ENCODE measurements at regions not wholly inside any gene's neighbourhood (a gene's known extent, or its start where the extent isn't known, plus 50 kb on each side); places are given as distances from the start of the nearest gene placed in this dataset.

DNA sequence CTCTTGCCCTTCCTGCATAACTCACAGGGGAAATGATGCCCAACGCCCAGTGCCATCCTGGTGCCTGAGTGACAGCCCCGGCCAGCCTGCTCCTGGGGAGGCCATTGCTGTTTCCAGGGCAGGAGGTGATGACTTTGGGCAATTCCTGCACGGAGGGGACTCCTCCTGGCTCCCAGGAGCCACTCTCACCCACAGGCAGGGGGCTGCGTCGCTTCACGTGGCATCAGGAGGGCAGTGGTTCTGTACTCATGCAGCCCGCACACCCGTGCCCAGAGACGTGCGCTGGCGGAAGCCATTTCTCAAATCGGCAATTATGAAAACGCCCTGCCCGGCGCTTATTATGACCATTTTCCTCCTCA, 272.3 kb downstream of the CTTN start:
- H3K4me1 ChIP-seq, result no peaks in the 10 kb centered on the region
- no peak for DNase-seq
- no peaks in the 10 kb centered on the region for H3K9me3 ChIP-seq
- peaks cover 0 to 29% (median 1%) of the 10 kb centered on the region in 3 donors for H3K27me3 ChIP-seq (ENCODE audit: insufficient read depth in 3 of 3, low read length in 2 of 3)
- no peak overlapping the region for H3K4me3 ChIP-seq
- ATAC-seq, result peak in 1 of 4 donors; percentile 16
- intact Hi-C loops (cut with DNase I), result no loop called here
- H3K36me3 ChIP-seq (ENCODE audit: insufficient read depth in 1 of 2, low read depth in 1 of 2), result no peaks in the 10 kb centered on the region
- TF ChIP-seq CTCF (IDR thresholded peaks at IDR 0.05), result no peak
- H3K27ac ChIP-seq, result no peak overlapping the region
- 62 to 66% (median 62%) methylated on average over 15 of the region's 15 CpGs for WGBS, 3 donors

GRCh38 chr11:70671083-70671482, 272.8 kb downstream of the CTTN start:
- ATAC-seq, result no peak
- TF ChIP-seq CTCF (IDR thresholded peaks at IDR 0.05), result no peak
- Histone ChIP-seq H3K4me1 (no peaks in the 10 kb centered on the region), H3K4me3 (no peak overlapping the region), H3K27me3 (ENCODE audit: insufficient read depth in 3 of 3, low read length in 2 of 3) (peaks cover 0 to 29% (median 1%) of the 10 kb centered on the region in 3 donors), H3K27ac (no peak overlapping the region), H3K36me3 (ENCODE audit: insufficient read depth in 1 of 2, low read depth in 1 of 2) (no peaks in the 10 kb centered on the region), H3K9me3 (no peaks in the 10 kb centered on the region)
- DNase-seq, result no peak
- intact Hi-C loops (cut with DNase I), result no loop called here
- WGBS, 3 donors, result 30 to 39% (median 37%) methylated on average over 19 of the region's 19 CpGs

DNA sequence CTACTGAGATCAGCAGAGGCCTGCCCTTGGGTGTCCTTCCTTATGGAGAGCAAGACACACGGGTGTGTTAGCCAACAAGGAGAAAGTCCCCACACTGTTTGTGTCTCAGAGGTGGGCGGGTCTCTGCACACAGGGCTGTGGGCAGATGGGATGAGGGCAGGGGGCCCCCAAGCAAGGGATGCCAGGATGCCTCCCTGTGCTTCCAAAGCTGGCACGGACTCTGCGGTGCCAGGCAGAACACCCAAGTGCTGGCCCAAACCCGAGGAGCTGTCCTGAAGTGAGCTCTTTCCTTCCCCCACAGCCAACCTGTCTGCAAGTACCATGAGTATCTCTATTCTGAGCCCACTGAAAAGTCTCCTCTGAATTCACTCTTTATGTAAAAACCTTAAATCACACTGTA, 273.3 kb downstream of the CTTN start:
- Histone ChIP-seq H3K27ac (no peak overlapping the region), H3K4me1 (no peaks in the 10 kb centered on the region), H3K4me3 (no peak overlapping the region), H3K27me3 (ENCODE audit: insufficient read depth in 3 of 3, low read length in 2 of 3) (peaks cover 0 to 27% (median 1%) of the 10 kb centered on the region in 3 donors), H3K9me3 (no peaks in the 10 kb centered on the region), H3K36me3 (ENCODE audit: insufficient read depth in 1 of 2, low read depth in 1 of 2) (no peaks in the 10 kb centered on the region)
- intact Hi-C loops (cut with DNase I), result no loop called here
- no peak for DNase-seq
- 59 to 66% (median 60%) methylated on average over 5 of the region's 5 CpGs for WGBS, 3 donors
- no peak for TF ChIP-seq CTCF (IDR thresholded peaks at IDR 0.05)
- ATAC-seq, result no peak

DNA sequence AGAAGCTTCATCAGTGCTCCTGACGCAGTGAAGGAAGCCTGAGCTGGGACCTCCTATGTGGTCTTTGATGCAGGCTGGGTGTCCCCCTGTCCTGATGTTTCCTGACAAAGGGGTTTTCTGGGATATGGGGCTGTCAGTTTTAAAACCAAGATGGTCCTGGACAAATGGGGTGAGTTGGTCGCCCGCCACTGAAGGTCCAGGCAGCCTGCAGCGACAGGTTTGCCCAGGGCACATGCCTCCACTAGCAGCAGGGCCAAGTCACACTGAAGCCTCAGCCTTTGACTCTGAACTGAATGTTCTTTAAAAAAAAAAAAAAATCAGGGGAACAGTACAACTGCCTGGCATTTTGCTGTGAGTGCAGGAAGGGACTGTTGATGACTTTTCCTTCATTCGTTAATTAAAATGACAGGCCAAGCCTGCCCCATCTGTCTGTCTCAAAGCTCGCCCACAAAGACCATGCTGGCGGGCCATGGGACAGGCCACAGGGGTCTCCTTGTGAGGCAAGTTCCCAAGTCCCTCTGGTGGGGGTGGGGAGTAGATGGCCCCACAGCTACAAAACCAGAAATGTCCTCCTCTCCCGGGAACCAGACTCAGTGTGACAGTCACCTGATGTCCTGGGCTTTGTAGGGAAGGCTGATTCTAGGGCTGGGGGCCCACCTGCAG, 274.8 kb downstream of the CTTN start:
- intact Hi-C loops (cut with DNase I), result no loop called here
- ATAC-seq, result no peak
- DNase-seq, result no peak

More for the DNA sequence above, 274.8 kb downstream of the CTTN start:
- H3K36me3 ChIP-seq (ENCODE audit: insufficient read depth in 1 of 2, low read depth in 1 of 2), result no peaks in the 10 kb centered on the region
- WGBS, 3 donors, result 92 to 96% (median 93%) methylated on average over 8 of the region's 8 CpGs
- no peak for TF ChIP-seq CTCF (IDR thresholded peaks at IDR 0.05)
- H3K4me1 ChIP-seq, result no peaks in the 10 kb centered on the region
- no peaks in the 10 kb centered on the region for H3K9me3 ChIP-seq
- H3K27ac ChIP-seq, result no peak overlapping the region
- peaks cover 0 to 17% (median 1%) of the 10 kb centered on the region in 3 donors for H3K27me3 ChIP-seq (ENCODE audit: insufficient read depth in 3 of 3, low read length in 2 of 3)
- H3K4me3 ChIP-seq, result no peak overlapping the region
